Heart left ventricle (tissue), 16 donors: ENCODE measurements at regions not wholly inside any gene's neighbourhood (a gene's known extent, or its start where the extent isn't known, plus 50 kb on each side); places are given as distances from the start of the nearest gene placed in this dataset.

Source experiments
- ATAC-seq, 4 donors: fragments of 200-7000 bp; cut with Tn5 transposase; one replicate each; pipeline ENCODE4 v1.9.1; 2020 to 2022; ENCODE audit warnings: moderate library complexity in 4 of 4, mild to moderate bottlenecking in 3 of 4, moderate number of reproducible peaks in 1 of 4
- DNase-seq, 5 donors: peaks; one replicate each; pipeline ENCODE4 v3.0.0-alpha.2; 2020
- H3K27ac ChIP-seq, 12 donors: fragments of 200-600 bp; sonication (generic) in 4 of 12; one replicate each; pipeline versions ENCODE4 v1.5.0 to v1.8.0; 2016 to 2022; ENCODE audit warnings: mild to moderate bottlenecking in 2 of 12
- H3K27me3 ChIP-seq, 9 donors: fragments of 200-600 bp; sonication (generic) in 2 of 9; one replicate each; pipeline versions ENCODE4 v1.5.1 to v1.8.0; 2016 to 2022; ENCODE audit warnings: mild to moderate bottlenecking in 3 of 9
- H3K36me3 ChIP-seq, 9 donors: fragments of 200-600 bp; sonication (generic) in 2 of 9; one replicate each; pipeline versions ENCODE4 v1.5.0 to v1.8.0; 2018 to 2022; ENCODE audit warnings: mild to moderate bottlenecking in 2 of 9
- H3K4me1 ChIP-seq, 12 donors: fragments of 200-600 bp; sonication (generic) in 4 of 12; one replicate each; pipeline versions ENCODE4 v1.5.0 to v1.8.0; 2016 to 2022; ENCODE audit warnings: mild to moderate bottlenecking in 3 of 12
- H3K4me3 ChIP-seq, 12 donors: fragments of 200-600 bp; sonication (generic) in 4 of 12; one replicate each; pipeline versions ENCODE4 v1.5.0 to v1.8.0; 2017 to 2022; ENCODE audit warnings: mild to moderate bottlenecking in 9 of 12, moderate library complexity in 4 of 12
- H3K9me3 ChIP-seq, 12 donors: fragments of 200-600 bp; sonication (generic) in 4 of 12; one replicate each; pipeline versions ENCODE4 v1.5.0 to v1.8.0; 2016 to 2022; ENCODE audit warnings: mild to moderate bottlenecking in 1 of 12
- CTCF ChIP-seq, 12 donors: fragments of 200-600 bp; sonication (generic) in 4 of 12; IDR thresholded peaks; one replicate each; pipeline versions ENCODE4 v1.5.0 to v1.8.0; 2018 to 2022; ENCODE audit warnings: antibody characterized with exemption in 12 of 12, mild to moderate bottlenecking in 5 of 12
- POLR2A ChIP-seq, 2 donors: fragments of 450-650 bp; IDR thresholded peaks; one replicate each; pipeline ENCODE4 v1.6.1; 2017; ENCODE audit warnings: antibody characterized with exemption in 2 of 2, mild to moderate bottlenecking in 2 of 2, moderate library complexity in 2 of 2
- WGBS, 4 donors: extraction: QIAGEN DNeasy Blood & Tissue Kit in 2 of 4; methylation state at CpG; one replicate each; pipeline versions ENCODE4 v1.1.5 to v1.1.7; 2013 to 2018; 5-methylcytosine and 5-hydroxymethylcytosine counted together
- intact Hi-C, 10 donors: fragments of 100-400 bp; cut with DNase I; formaldehyde crosslinking; loops; one replicate each; pipeline versions ENCODE4 v1.11.1 to v1.14.2; 2022
- donor health status: ischemic (EF 13 %, LVEDD 7.1; RV severe dilation, severe dysfunction).
- donor health status: healthy with polysubstance abuse.
- donor health status: DM: no; HTN: yes; CAD: no.
- donor health status: DM: no; HTN: no; CAD: no.
- donor health status: ischemic (EF 25% LVEDD 6.9; RV normal size, moderate dysfunction).
- donor health status: ischemic (EF 25% LVEDD 5.7; RV mildly dilated, moderate dysfunction).
- donor health status: healthy.
- donor health status: DM: yes; HTN: yes; CAD: no.
- donor health status: ischemic (EF 35%, LVEDD 5.7; RV mildly dilated, moderate dysfunction).
- donor health status: nonischemic (EF 11% LVEDD 7.7; RV severe dilation, severe dysfunction).
- donor health status: DM: yes; HTN: yes; CAD: no.
- donor health status: PGD.
- donor health status: ischemic (EF 29% LVEDD 5.4; RV normal size, mild dysfunction).
- donor health status: nonischemic (EF 23%, LVEDD 6.1; RV moderate dilation, normal function).

GRCh38 chr12:113688313-113688712 is 216.6 kb upstream of the LHX5 start:
- Histone ChIP-seq H3K36me3 (no peaks in the 10 kb centered on the region), H3K4me3 (no peak overlapping the region), H3K27ac (no peak overlapping the region), H3K9me3 (no peaks in the 10 kb centered on the region), H3K4me1 (no peaks in the 10 kb centered on the region), H3K27me3 (peaks cover 0 to 42% (median 6%) of the 10 kb centered on the region in 9 donors)
- DNase-seq (no peak), ATAC-seq (no peak)
- intact Hi-C loops, result no loop called here
- 54 to 77% (median 65%) methylated on average over 5 of the region's 5 CpGs for WGBS, 4 donors
- no peak for TF ChIP-seq CTCF (IDR thresholded peaks at IDR 0.05)
- no peak for TF ChIP-seq POLR2A (IDR thresholded peaks at IDR 0.05)

- Histone ChIP-seq H3K4me1 (no peaks in the 10 kb centered on the region), H3K4me3 (no peak overlapping the region), H3K27ac (no peak overlapping the region), H3K27me3 (peaks cover 0 to 38% (median 9%) of the 10 kb centered on the region in 9 donors), H3K9me3 (peaks cover 0 to 3% (median 0%) of the 10 kb centered on the region in 12 donors), H3K36me3 (no peaks in the 10 kb centered on the region)
- ATAC-seq (no peak), DNase-seq (no peak)
- WGBS, 4 donors, result 54 to 67% (median 60%) methylated on average over 15 to 20 of the region's 20 CpGs
- TF ChIP-seq CTCF (IDR thresholded peaks at IDR 0.05) (no peak), POLR2A (IDR thresholded peaks at IDR 0.05) (no peak)
- intact Hi-C loops, result no loop called here
Measured at GRCh38 chr12:113684908-113685782, 213.5 kb upstream of the LHX5 start.

- 46 to 56% (median 50%) methylated on average over 8 to 13 of the region's 13 CpGs for WGBS, 4 donors
- intact Hi-C loops, result no loop called here
- no peak for ATAC-seq
Measured at GRCh38 chr12:113684053-113684907, 212.6 kb upstream of the LHX5 start.

More at GRCh38 chr12:113684053-113684907, 212.6 kb upstream of the LHX5 start:
- H3K4me1 ChIP-seq, result no peaks in the 10 kb centered on the region
- no peak for TF ChIP-seq CTCF (IDR thresholded peaks at IDR 0.05)
- TF ChIP-seq POLR2A (IDR thresholded peaks at IDR 0.05), result no peak
- H3K9me3 ChIP-seq, result peaks cover 0 to 3% (median 0%) of the 10 kb centered on the region in 12 donors
- no peak overlapping the region for H3K4me3 ChIP-seq
- no peaks in the 10 kb centered on the region for H3K36me3 ChIP-seq
- DNase-seq, result no peak
- no peak overlapping the region for H3K27ac ChIP-seq
- H3K27me3 ChIP-seq, result peaks cover 0 to 36% (median 9%) of the 10 kb centered on the region in 9 donors
